A549 (cell line): ENCODE measurements at regions not wholly inside any gene's neighbourhood (a gene's known extent, or its start where the extent isn't known, plus 50 kb on each side); places are given as distances from the start of the nearest gene placed in this dataset.
A peak's percentile ranks its signal among the peaks of the same experiment; 100 is the strongest.

Experiments
- ATAC-seq, 2 experiments: fragments of 200-7000 bp in 1 of 2; fragments of >200 bp in 1 of 2; cut with Nextera tagmentation in 1 of 2; cut with Tn5 transposase in 1 of 2; 3 replicates each; pipeline versions ENCODE4 v1.8.0 to v1.9.1; 2018 to 2020; ENCODE audit warnings: mild to moderate bottlenecking in 1 of 2, moderate library complexity in 1 of 2
- CTCF ChIA-PET: fragments of 300-600 bp; sonication (Branson Sonifier 250); formaldehyde crosslinking; extraction: SDS; loops from one replicate; lab custom pipeline; 2021; ENCODE audit warnings: antibody characterized with exemption, inconsistent platforms; lab: Yijun Ruan, JAX
- POLR2A ChIA-PET: fragments of 350-600 bp; formaldehyde crosslinking; extraction: SDS; loops from one replicate; lab custom pipeline; 2021; ENCODE audit warnings: antibody characterized with exemption, inconsistent platforms; lab: Yijun Ruan, JAX
- DNase-seq, 2 experiments: peaks; one replicate each; pipeline versions ENCODE4 v3.0.0 to v3.0.0-alpha.2; 2011 to 2016; ENCODE audit warnings: low read depth in 1 of 2, low spot score in 1 of 2
- FAIRE-seq: peaks from 2 replicates; lab custom pipeline; 2011; peaks lifted over from hg19 to GRCh38; lab: Jason Lieb, UNC
- H3K27ac ChIP-seq, 2 experiments: fragments of >200 bp; sonication (Bioruptor Twin); formaldehyde crosslinking; 3 replicates each; pipeline ENCODE4 v1.5.1; 2016 to 2017
- H3K4me1 ChIP-seq: fragments of >200 bp; sonication (Bioruptor Twin); formaldehyde crosslinking; 3 replicates; pipeline ENCODE4 v1.6.1; 2016
- H3K4me2 ChIP-seq: fragments of >200 bp; sonication (Bioruptor Twin); formaldehyde crosslinking; 3 replicates; pipeline ENCODE4 v1.6.1; 2016
- H3K4me3 ChIP-seq: fragments of >200 bp; sonication (Bioruptor Twin); formaldehyde crosslinking; 3 replicates; pipeline ENCODE4 v1.5.1; 2016
- H3K9me3 ChIP-seq: fragments of >200 bp; sonication (Bioruptor Twin); formaldehyde crosslinking; 3 replicates; pipeline ENCODE4 v1.6.1; 2016
- BHLHE40 ChIP-seq: IDR thresholded peaks from 2 replicates; pipeline ENCODE4 v1.6.1; 2012; ENCODE audit warnings: low read depth, low read length, inconsistent platforms
- CEBPB ChIP-seq, 2 experiments: fragments of >200 bp in 1 of 2; sonication (Bioruptor Twin) in 1 of 2; formaldehyde crosslinking in 1 of 2; IDR thresholded peaks; 2 replicates each; pipeline ENCODE4 v1.6.1; 2012 to 2016
- CHD2 ChIP-seq: fragments of 150-350 bp; IDR thresholded peaks from 2 replicates; pipeline ENCODE4 v1.6.1; 2014; ENCODE audit warnings: low read length; ENCODE audit not compliant: partially characterized antibody
- CHD4 ChIP-seq: fragments of 200-600 bp; sonication (generic); IDR thresholded peaks from 2 replicates; pipeline ENCODE4 v1.6.1; 2016; ENCODE audit warnings: antibody characterized with exemption, mild to moderate bottlenecking, borderline replicate concordance
- CTCF ChIP-seq: fragments of >200 bp; sonication (Bioruptor Twin); formaldehyde crosslinking; IDR thresholded peaks from 3 replicates; pipeline ENCODE4 v1.5.1; 2016
- E2F6 ChIP-seq: IDR thresholded peaks from 2 replicates; pipeline ENCODE4 v1.6.1; 2012; ENCODE audit warnings: low read depth, borderline replicate concordance
- EHMT2 ChIP-seq: fragments of 200-600 bp; sonication (generic); IDR thresholded peaks from 2 replicates; pipeline ENCODE4 v1.6.1; 2016; ENCODE audit warnings: antibody characterized with exemption, low read depth, mild to moderate bottlenecking, moderate library complexity
- EP300 ChIP-seq, 2 experiments: fragments of >200 bp; sonication (Bioruptor Twin); formaldehyde crosslinking; IDR thresholded peaks; 2 replicates in 1 of 2; 3 replicates in 1 of 2; pipeline ENCODE4 v1.6.1; 2016 to 2017
- ESRRA ChIP-seq: fragments of 150-350 bp; IDR thresholded peaks from 2 replicates; pipeline ENCODE4 v1.6.1; 2014; ENCODE audit warnings: mild to moderate bottlenecking, low read length, borderline replicate concordance
- FOSL2 ChIP-seq, 2 experiments: fragments of 450-650 bp in 1 of 2; fragments of >200 bp in 1 of 2; sonication (Bioruptor Twin) in 1 of 2; formaldehyde crosslinking; IDR thresholded peaks; 2 replicates each; pipeline versions ENCODE4 v1.5.0 to v1.6.1; 2016 to 2020; ENCODE audit warnings: mild to moderate bottlenecking in 1 of 2, moderate library complexity in 1 of 2
- GATA3 ChIP-seq: IDR thresholded peaks from 2 replicates; pipeline ENCODE4 v1.6.1; 2012; ENCODE audit warnings: borderline replicate concordance
- HOXB13 ChIP-seq: fragments of 250-450 bp; sonication (Bioruptor Pico); IDR thresholded peaks from 2 replicates; pipeline ENCODE4 v1.5.0; 2020; ENCODE audit warnings: low read depth, mild to moderate bottlenecking, moderate library complexity
- HOXB5 ChIP-seq: fragments of 250-450 bp; sonication (Bioruptor Pico); IDR thresholded peaks from 2 replicates; pipeline ENCODE4 v1.5.0; 2020; ENCODE audit warnings: mild to moderate bottlenecking, moderate library complexity
- JUNB ChIP-seq: fragments of >200 bp; sonication (Bioruptor Twin); formaldehyde crosslinking; IDR thresholded peaks from 2 replicates; pipeline ENCODE4 v1.6.1; 2016
- KDM5A ChIP-seq: fragments of 200-600 bp; sonication (generic); IDR thresholded peaks from 2 replicates; pipeline ENCODE4 v1.6.1; 2016; ENCODE audit warnings: antibody characterized with exemption, mild to moderate bottlenecking
- MAX ChIP-seq: IDR thresholded peaks from 2 replicates; pipeline ENCODE4 v1.6.1; 2012
- NR3C1 ChIP-seq: fragments of >200 bp; sonication (Bioruptor Twin); formaldehyde crosslinking; IDR thresholded peaks from 3 replicates; pipeline ENCODE4 v1.6.1; 2017
- PBX3 ChIP-seq: IDR thresholded peaks from 2 replicates; pipeline ENCODE4 v1.6.1; 2012
- POLR2A ChIP-seq: IDR thresholded peaks from 2 replicates; pipeline ENCODE4 v1.6.1; 2012; ENCODE audit warnings: mild to moderate bottlenecking, low read length
- POLR2AphosphoS2 ChIP-seq: conservative IDR thresholded peaks from 2 replicates; pipeline ENCODE4 v1.6.1; 2012; ENCODE audit warnings: low read length, improper control_type of control experiment, inconsistent platforms
- RAD21 ChIP-seq, 2 experiments: fragments of >200 bp in 1 of 2; sonication (Bioruptor Twin) in 1 of 2; formaldehyde crosslinking in 1 of 2; IDR thresholded peaks in 1 of 2; conservative IDR thresholded peaks in 1 of 2; 2 replicates in 1 of 2; 3 replicates in 1 of 2; pipeline ENCODE4 v1.6.1; 2012 to 2018; ENCODE audit warnings: inconsistent platforms in 1 of 2
- SREBF2 ChIP-seq: fragments of 450-650 bp; IDR thresholded peaks from 2 replicates; pipeline ENCODE4 v1.6.1; 2014; ENCODE audit warnings: mild to moderate bottlenecking, moderate library complexity
- TFCP2L1 ChIP-seq: fragments of 250-450 bp; sonication (Bioruptor Pico); IDR thresholded peaks from 2 replicates; pipeline ENCODE4 v1.5.0; 2021; ENCODE audit warnings: mild to moderate bottlenecking
- ZC3H11A ChIP-seq: fragments of 450-650 bp; IDR thresholded peaks from 2 replicates; pipeline ENCODE4 v1.6.1; 2014; ENCODE audit warnings: antibody characterized with exemption, mild to moderate bottlenecking
- ZNF302 ChIP-seq: fragments of 250-450 bp; sonication (Bioruptor Pico); IDR thresholded peaks from 2 replicates; pipeline ENCODE4 v1.9.0; 2021; ENCODE audit warnings: inconsistent platforms, mild to moderate bottlenecking, moderate library complexity
- ZSCAN20 ChIP-seq: fragments of 250-450 bp; sonication (Bioruptor Pico); IDR thresholded peaks from 2 replicates; pipeline ENCODE4 v1.8.0; 2022; ENCODE audit warnings: mild to moderate bottlenecking, moderate library complexity
- WGBS: methylation state at CpG from one replicate; pipeline ENCODE4 v1.1.6; 2017; ENCODE audit errors: missing lambda C conversion rate; 5-methylcytosine and 5-hydroxymethylcytosine counted together
- TF ChIP-seq, protein P1 (sequence below): fragments of 150-350 bp; IDR thresholded peaks from 2 replicates; pipeline ENCODE4 v1.6.1; 2014; ENCODE audit warnings: low read depth, mild to moderate bottlenecking, low read length
- TF ChIP-seq, protein P2 (sequence below): fragments of 200-600 bp; sonication (generic); IDR thresholded peaks from 2 replicates; pipeline ENCODE4 v1.6.1; 2016; ENCODE audit warnings: antibody characterized with exemption, mild to moderate bottlenecking, moderate library complexity

DNA sequence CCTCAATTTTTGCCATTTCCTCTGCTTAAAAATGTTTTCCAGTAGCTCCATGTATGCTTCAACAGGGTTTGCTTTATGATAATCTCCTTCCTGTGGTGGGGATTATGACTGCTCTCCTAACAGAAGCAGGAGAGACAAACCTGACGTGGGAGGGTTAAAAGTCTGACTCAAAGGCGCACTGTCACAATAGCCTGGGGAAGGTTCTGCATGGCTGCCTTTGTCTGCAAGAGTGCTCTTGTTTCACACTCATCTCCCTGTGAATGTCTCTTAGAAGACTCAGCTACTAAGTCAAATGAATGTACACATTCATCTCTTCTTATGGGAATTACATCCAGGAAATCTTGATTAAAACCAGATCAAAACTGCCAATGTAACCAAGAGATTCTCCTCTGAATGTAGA, 90.9 kb upstream of the MTAP start:
- Histone ChIP-seq H3K4me3 (no peak overlapping the region), H3K4me2 (peak overlapping the region; percentile 6; the same call in 1 of the 3 replicates), H3K9me3 (no peaks in the 10 kb centered on the region), H3K4me1 (peaks cover 18% of the 10 kb centered on the region; the same call in 2 of the 3 replicates), H3K27ac (peak overlapping the region in 1 of 2 experiments; percentile 21; a peak in 3 of 6 replicates)
- ChIA-PET CTCF (interaction anchor here (0.8 to 2.0 kb wide), 6 partner anchors 9 to 77 kb away, joined by 3 to 7 read pairs (median 4); no protein-coding TSS in a partner anchor), POLR2A (no interaction called here)
- FAIRE-seq (no peak), DNase-seq (no peak), ATAC-seq (peak; percentile 66 to 67; a peak in 5 of 6 replicates)
- TF ChIP-seq FOSL2 (IDR thresholded peaks at IDR 0.05) = no peak
- no peak for TF ChIP-seq FOSL2 (CRISPR knock-in tag; IDR thresholded peaks at IDR 0.05)
- TF ChIP-seq BHLHE40 = no peak
- no peak for TF ChIP-seq SREBF2
- TF ChIP-seq CHD4 = no peak
- no peak for TF ChIP-seq ESRRA
- no peak for TF ChIP-seq EHMT2
- TF ChIP-seq, protein P1, sequence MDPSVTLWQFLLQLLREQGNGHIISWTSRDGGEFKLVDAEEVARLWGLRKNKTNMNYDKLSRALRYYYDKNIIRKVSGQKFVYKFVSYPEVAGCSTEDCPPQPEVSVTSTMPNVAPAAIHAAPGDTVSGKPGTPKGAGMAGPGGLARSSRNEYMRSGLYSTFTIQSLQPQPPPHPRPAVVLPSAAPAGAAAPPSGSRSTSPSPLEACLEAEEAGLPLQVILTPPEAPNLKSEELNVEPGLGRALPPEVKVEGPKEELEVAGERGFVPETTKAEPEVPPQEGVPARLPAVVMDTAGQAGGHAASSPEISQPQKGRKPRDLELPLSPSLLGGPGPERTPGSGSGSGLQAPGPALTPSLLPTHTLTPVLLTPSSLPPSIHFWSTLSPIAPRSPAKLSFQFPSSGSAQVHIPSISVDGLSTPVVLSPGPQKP = no peak
- TF ChIP-seq TFCP2L1 (CRISPR knock-in tag) = no peak
- TF ChIP-seq KDM5A = no peak
- TF ChIP-seq POLR2AphosphoS2 = no peak
- TF ChIP-seq JUNB = no peak
- TF ChIP-seq NR3C1 = no peak
- 44% methylated on average over 2 of the region's 2 CpGs for WGBS

DNA sequence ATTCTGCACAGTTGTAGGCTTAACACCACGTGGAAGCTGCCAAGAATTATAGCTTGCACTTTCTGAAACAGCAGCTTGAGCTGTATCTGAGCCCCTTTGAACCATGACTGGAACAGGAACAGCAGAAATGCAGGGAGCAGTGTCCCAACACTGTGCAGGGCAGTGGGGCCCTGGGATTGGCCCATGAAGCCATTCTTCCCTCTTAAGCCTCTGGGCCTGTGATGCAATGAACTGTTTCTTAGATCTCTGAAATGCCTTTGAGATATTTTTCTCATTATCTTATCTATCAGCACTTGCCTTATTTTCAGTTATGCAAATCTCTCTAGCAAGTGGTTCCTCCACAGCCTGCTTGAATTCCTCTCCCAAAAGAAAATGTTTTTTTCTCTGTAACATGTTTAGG, 87.0 kb upstream of the MTAP start:
- TF ChIP-seq ZC3H11A (no peak), HOXB13 (CRISPR knock-in tag) (no peak), MAX (no peak), ZSCAN20 (CRISPR knock-in tag) (no peak), EHMT2 (no peak), SREBF2 (no peak)
- no peaks in the 10 kb centered on the region for H3K9me3 ChIP-seq
- WGBS = 10% methylated on average over 1 of the region's 1 CpG
- ChIA-PET CTCF (no interaction called here), POLR2A (no interaction called here)
- H3K4me3 ChIP-seq = no peak overlapping the region
- peaks cover 18% of the 10 kb centered on the region; the same call in 2 of the 3 replicates for H3K4me1 ChIP-seq
- ATAC-seq (no peak), DNase-seq (no peak), FAIRE-seq (no peak)
- H3K27ac ChIP-seq = no peak overlapping the region
- H3K4me2 ChIP-seq = no peak overlapping the region

GRCh38 chr9:21720758-21721157, 81.7 kb upstream of the MTAP start:
- H3K4me1 ChIP-seq = no peaks in the 10 kb centered on the region
- no peak for DNase-seq
- H3K27ac ChIP-seq = no peak overlapping the region
- no peaks in the 10 kb centered on the region for H3K9me3 ChIP-seq
- 74% methylated on average over 5 of the region's 5 CpGs for WGBS
- no peak overlapping the region for H3K4me3 ChIP-seq
- no peak overlapping the region for H3K4me2 ChIP-seq
- CTCF ChIA-PET = interaction anchor here (1.0 to 1.3 kb wide), 3 partner anchors 9 to 286 kb away, joined by 3 to 4 read pairs (median 3); no protein-coding TSS in a partner anchor
- POLR2A ChIA-PET = no interaction called here
- FAIRE-seq = no peak
- no peak for ATAC-seq
- no peak for TF ChIP-seq CTCF
- TF ChIP-seq CEBPB (IDR thresholded peaks at IDR 0.05) = no peak
- no peak for TF ChIP-seq KDM5A
- TF ChIP-seq ZNF302 (CRISPR knock-in tag) = no peak
- no peak for TF ChIP-seq HOXB5 (CRISPR knock-in tag)
- TF ChIP-seq POLR2A = no peak
- no peak for TF ChIP-seq JUNB
- TF ChIP-seq EP300 (IDR thresholded peaks at IDR 0.05) = no peak
- TF ChIP-seq CHD2 = no peak
- TF ChIP-seq, protein P2, sequence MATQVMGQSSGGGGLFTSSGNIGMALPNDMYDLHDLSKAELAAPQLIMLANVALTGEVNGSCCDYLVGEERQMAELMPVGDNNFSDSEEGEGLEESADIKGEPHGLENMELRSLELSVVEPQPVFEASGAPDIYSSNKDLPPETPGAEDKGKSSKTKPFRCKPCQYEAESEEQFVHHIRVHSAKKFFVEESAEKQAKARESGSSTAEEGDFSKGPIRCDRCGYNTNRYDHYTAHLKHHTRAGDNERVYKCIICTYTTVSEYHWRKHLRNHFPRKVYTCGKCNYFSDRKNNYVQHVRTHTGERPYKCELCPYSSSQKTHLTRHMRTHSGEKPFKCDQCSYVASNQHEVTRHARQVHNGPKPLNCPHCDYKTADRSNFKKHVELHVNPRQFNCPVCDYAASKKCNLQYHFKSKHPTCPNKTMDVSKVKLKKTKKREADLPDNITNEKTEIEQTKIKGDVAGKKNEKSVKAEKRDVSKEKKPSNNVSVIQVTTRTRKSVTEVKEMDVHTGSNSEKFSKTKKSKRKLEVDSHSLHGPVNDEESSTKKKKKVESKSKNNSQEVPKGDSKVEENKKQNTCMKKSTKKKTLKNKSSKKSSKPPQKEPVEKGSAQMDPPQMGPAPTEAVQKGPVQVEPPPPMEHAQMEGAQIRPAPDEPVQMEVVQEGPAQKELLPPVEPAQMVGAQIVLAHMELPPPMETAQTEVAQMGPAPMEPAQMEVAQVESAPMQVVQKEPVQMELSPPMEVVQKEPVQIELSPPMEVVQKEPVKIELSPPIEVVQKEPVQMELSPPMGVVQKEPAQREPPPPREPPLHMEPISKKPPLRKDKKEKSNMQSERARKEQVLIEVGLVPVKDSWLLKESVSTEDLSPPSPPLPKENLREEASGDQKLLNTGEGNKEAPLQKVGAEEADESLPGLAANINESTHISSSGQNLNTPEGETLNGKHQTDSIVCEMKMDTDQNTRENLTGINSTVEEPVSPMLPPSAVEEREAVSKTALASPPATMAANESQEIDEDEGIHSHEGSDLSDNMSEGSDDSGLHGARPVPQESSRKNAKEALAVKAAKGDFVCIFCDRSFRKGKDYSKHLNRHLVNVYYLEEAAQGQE = no peak
- TF ChIP-seq GATA3 = no peak
- no peak for TF ChIP-seq PBX3
- no peak for TF ChIP-seq RAD21 (conservative IDR thresholded peaks at IDR 0.05 in 1 of 2, IDR thresholded peaks at IDR 0.05 in 1 of 2)
- TF ChIP-seq E2F6 = no peak
